Activated CD8-positive, alpha-beta memory T cell treated with anti-CD3 and anti-CD28 coated beads, Interleukin-2, amount 10 ng/mL, durations not matched to agents 7 days and 5 days (primary cell): ENCODE measurements at regions not wholly inside any gene's neighbourhood (a gene's known extent, or its start where the extent isn't known, plus 50 kb on each side); places are given as distances from the start of the nearest gene placed in this dataset.
"Not testable (repeated sequence)": the region's sequence is repeated elsewhere in the genome, so short reads cannot be mapped to it uniquely, and the experiment has no call there.

Experiments
- ATAC-seq: fragments of 150-1000 bp; cut with Tn5 transposase; one replicate; pipeline ENCODE4 v1.10.0; 2021; ENCODE audit warnings: moderate library complexity
- CTCF ChIA-PET: fragments of 350-600 bp; sonication (Branson Sonifier 250); formaldehyde crosslinking; loops from one replicate; lab custom pipeline; 2021; ENCODE audit warnings: antibody characterized with exemption; lab: Charles Lee
- DNase-seq: peaks from one replicate; pipeline ENCODE4 v3.0.0-alpha.2; 2020
- H3K27ac Mint-ChIP-seq: one replicate; pipeline ENCODE4 v1.8.0; 2021; ENCODE audit warnings: mild to moderate bottlenecking, mixed read lengths
- H3K27me3 Mint-ChIP-seq: one replicate; pipeline ENCODE4 v1.8.0; 2021; ENCODE audit warnings: mixed read lengths
- H3K36me3 Mint-ChIP-seq: one replicate; pipeline ENCODE4 v1.8.0; 2021; ENCODE audit warnings: mild to moderate bottlenecking, mixed read lengths
- H3K4me1 Mint-ChIP-seq: one replicate; pipeline ENCODE4 v1.8.0; 2021; ENCODE audit warnings: mixed read lengths
- H3K4me3 Mint-ChIP-seq: one replicate; pipeline ENCODE4 v1.8.0; 2021; ENCODE audit warnings: mild to moderate bottlenecking, moderate library complexity, mixed read lengths
- H3K9me3 Mint-ChIP-seq: one replicate; pipeline ENCODE4 v1.8.0; 2022; ENCODE audit warnings: low read depth, mixed read lengths

- no peak for ATAC-seq
- Mint-ChIP-seq H3K4me3 (no peak overlapping the region), H3K27ac (no peak overlapping the region), H3K27me3 (peaks cover 25% of the 10 kb centered on the region), H3K9me3 (no peaks in the 10 kb centered on the region), H3K36me3 (no peaks in the 10 kb centered on the region), H3K4me1 (no peaks in the 10 kb centered on the region)
- DNase-seq: no peak
- CTCF ChIA-PET: interaction anchor here (1.6 kb wide), 1 partner anchor 8 kb away, joined by 6 read pairs; no protein-coding TSS in a partner anchor
These were observed 87.0 kb upstream of the OLIG3 start for GRCh38 chr6:137581019-137581707.

GRCh38 chr6:137583519-137583918 is 89.3 kb upstream of the OLIG3 start:
- DNase-seq, H3K4me1 Mint-ChIP-seq, H3K4me3 Mint-ChIP-seq, H3K9me3 Mint-ChIP-seq, ATAC-seq, H3K27ac Mint-ChIP-seq, H3K36me3 Mint-ChIP-seq, CTCF ChIA-PET: not testable (repeated sequence)
- peaks cover 16% of the 10 kb centered on the region for H3K27me3 Mint-ChIP-seq

GRCh38 chr6:137588472-137588871 is 94.3 kb upstream of the OLIG3 start:
- Mint-ChIP-seq H3K36me3 (peaks cover 14% of the 10 kb centered on the region), H3K4me3 (no peak overlapping the region), H3K27me3 (peaks cover 35% of the 10 kb centered on the region), H3K27ac (no peak overlapping the region), H3K9me3 (peaks cover 13% of the 10 kb centered on the region), H3K4me1 (peaks cover 15% of the 10 kb centered on the region)
- ATAC-seq: no peak
- DNase-seq: no peak
- CTCF ChIA-PET: interaction anchor here (0.7 to 2.7 kb wide), 11 partner anchors 8 to 743 kb away, joined by 3 to 13 read pairs (median 4); partner anchors contain the start of gene OLIG3

- Mint-ChIP-seq H3K27ac (no peak overlapping the region), H3K9me3 (peaks cover 13% of the 10 kb centered on the region), H3K36me3 (peaks cover 14% of the 10 kb centered on the region), H3K4me1 (peaks cover 15% of the 10 kb centered on the region), H3K4me3 (no peak overlapping the region), H3K27me3 (peaks cover 35% of the 10 kb centered on the region)
- DNase-seq: peak; percentile 81
- CTCF ChIA-PET: interaction anchor here (0.7 to 2.7 kb wide), 22 partner anchors 9 to 744 kb away, joined by 3 to 13 read pairs (median 3); partner anchors contain the start of gene OLIG3
- ATAC-seq: peak; percentile 100
These were observed 95.1 kb upstream of the OLIG3 start for GRCh38 chr6:137589067-137589848.

- peaks cover 39% of the 10 kb centered on the region for H3K27me3 Mint-ChIP-seq
- no peak overlapping the region for H3K4me3 Mint-ChIP-seq
- H3K36me3 Mint-ChIP-seq: peaks cover 14% of the 10 kb centered on the region
- DNase-seq (no peak), ATAC-seq (no peak)
- no peak overlapping the region for H3K27ac Mint-ChIP-seq
- peaks cover 15% of the 10 kb centered on the region for H3K4me1 Mint-ChIP-seq
- H3K9me3 Mint-ChIP-seq: peaks cover 15% of the 10 kb centered on the region
- CTCF ChIA-PET: interaction anchor here (1.0 to 2.2 kb wide), 5 partner anchors 51 to 514 kb away, joined by 3 to 5 read pairs (median 3); no protein-coding TSS in a partner anchor
These were observed 96.5 kb upstream of the OLIG3 start for GRCh38 chr6:137590684-137591083.

GRCh38 chr6:137601471-137601870 is 107.3 kb upstream of the OLIG3 start:
- H3K9me3 Mint-ChIP-seq: peaks cover 4% of the 10 kb centered on the region
- no peak overlapping the region for H3K27ac Mint-ChIP-seq
- no peaks in the 10 kb centered on the region for H3K36me3 Mint-ChIP-seq
- DNase-seq (no peak), ATAC-seq (no peak)
- H3K4me3 Mint-ChIP-seq: no peak overlapping the region
- H3K4me1 Mint-ChIP-seq: peaks cover 3% of the 10 kb centered on the region
- CTCF ChIA-PET: interaction anchor here (0.8 kb wide), 1 partner anchor 25 kb away, joined by 3 read pairs; no protein-coding TSS in a partner anchor
- peaks cover 44% of the 10 kb centered on the region for H3K27me3 Mint-ChIP-seq

- DNase-seq (no peak), ATAC-seq (no peak)
- Mint-ChIP-seq H3K4me1 (peaks cover 3% of the 10 kb centered on the region), H3K27ac (no peak overlapping the region), H3K36me3 (no peaks in the 10 kb centered on the region), H3K4me3 (no peak overlapping the region), H3K9me3 (peaks cover 2% of the 10 kb centered on the region), H3K27me3 (peaks cover 44% of the 10 kb centered on the region)
- CTCF ChIA-PET: interaction anchor here (0.9 kb wide), 1 partner anchor 14 kb away, joined by 3 read pairs; no protein-coding TSS in a partner anchor
These were observed 108.4 kb upstream of the OLIG3 start for GRCh38 chr6:137602313-137603197.

- CTCF ChIA-PET: no interaction called here
These were observed 116.5 kb upstream of the OLIG3 start for GRCh38 chr6:137610702-137611101.

GRCh38 chr6:137623293-137623692 is 129.1 kb upstream of the OLIG3 start:
- Mint-ChIP-seq H3K27ac (no peak overlapping the region), H3K4me3 (no peak overlapping the region), H3K9me3 (no peaks in the 10 kb centered on the region), H3K4me1 (no peaks in the 10 kb centered on the region), H3K36me3 (no peaks in the 10 kb centered on the region), H3K27me3 (peaks cover 37% of the 10 kb centered on the region)
- CTCF ChIA-PET: no interaction called here
- ATAC-seq (no peak), DNase-seq (no peak)

More at GRCh38 chr6:137610702-137611101, 116.5 kb upstream of the OLIG3 start:
- Mint-ChIP-seq H3K36me3 (no peaks in the 10 kb centered on the region), H3K27ac (no peak overlapping the region), H3K4me3 (no peak overlapping the region), H3K4me1 (no peaks in the 10 kb centered on the region), H3K9me3 (no peaks in the 10 kb centered on the region), H3K27me3 (peaks cover 32% of the 10 kb centered on the region)
- no peak for DNase-seq
- no peak for ATAC-seq

- CTCF ChIA-PET: interaction anchor here (1.0 to 1.1 kb wide), 2 partner anchors 13 to 29 kb away, joined by 3 read pairs; no protein-coding TSS in a partner anchor
- Mint-ChIP-seq H3K4me3 (no peak overlapping the region), H3K27me3 (peaks cover 34% of the 10 kb centered on the region), H3K36me3 (no peaks in the 10 kb centered on the region), H3K27ac (no peak overlapping the region), H3K9me3 (no peaks in the 10 kb centered on the region), H3K4me1 (no peaks in the 10 kb centered on the region)
- ATAC-seq (no peak), DNase-seq (no peak)
These were observed 131.0 kb upstream of the OLIG3 start for GRCh38 chr6:137625100-137625661.

- no peak for DNase-seq
These were observed 131.6 kb upstream of the OLIG3 start for GRCh38 chr6:137625808-137626207.

GRCh38 chr6:137630666-137631065 is 136.5 kb upstream of the OLIG3 start:
- no peaks in the 10 kb centered on the region for H3K9me3 Mint-ChIP-seq
- H3K4me1 Mint-ChIP-seq: peaks cover 9% of the 10 kb centered on the region
- no peak overlapping the region for H3K27ac Mint-ChIP-seq
- no peak overlapping the region for H3K4me3 Mint-ChIP-seq
- H3K27me3 Mint-ChIP-seq: peaks cover 12% of the 10 kb centered on the region
- no peak for DNase-seq
- CTCF ChIA-PET: interaction anchor here (0.9 to 1.3 kb wide), 3 partner anchors 11 to 316 kb away, joined by 3 to 4 read pairs (median 3); no protein-coding TSS in a partner anchor
- no peak for ATAC-seq
- H3K36me3 Mint-ChIP-seq: no peaks in the 10 kb centered on the region

More at GRCh38 chr6:137625808-137626207, 131.6 kb upstream of the OLIG3 start:
- Mint-ChIP-seq H3K9me3 (no peaks in the 10 kb centered on the region), H3K27ac (no peak overlapping the region), H3K27me3 (peaks cover 34% of the 10 kb centered on the region), H3K4me3 (no peak overlapping the region), H3K36me3 (no peaks in the 10 kb centered on the region), H3K4me1 (peaks cover 1% of the 10 kb centered on the region)
- CTCF ChIA-PET: interaction anchor here (0.7 to 1.7 kb wide), 4 partner anchors 13 to 212 kb away, joined by 3 to 5 read pairs (median 3); no protein-coding TSS in a partner anchor
- no peak for ATAC-seq
